Ovary (tissue), 7 donors: ENCODE measurements at regions not wholly inside any gene's neighbourhood (a gene's known extent, or its start where the extent isn't known, plus 50 kb on each side); places are given as distances from the start of the nearest gene placed in this dataset.

Experiments
- DNase-seq, 5 donors: peaks; one replicate each; pipeline ENCODE4 v3.0.0-alpha.2; 2019 to 2020
- H3K27ac ChIP-seq, 2 donors: fragments of 200-600 bp; one replicate each; pipeline versions ENCODE4 v1.5.1 to v1.8.0; 2019 to 2022
- H3K27me3 ChIP-seq: fragments of 200-600 bp; one replicate; pipeline ENCODE4 v1.8.0; 2022
- H3K36me3 ChIP-seq: fragments of 200-600 bp; sonication (generic); one replicate; pipeline ENCODE4 v1.5.1; 2019
- H3K4me1 ChIP-seq: one replicate; pipeline ENCODE4 v1.8.1; 2013; ENCODE audit warnings: mild to moderate bottlenecking, moderate library complexity; ENCODE audit not compliant: insufficient read depth
- H3K4me3 ChIP-seq: fragments of 200-600 bp; sonication (generic); one replicate; pipeline ENCODE4 v1.5.1; 2017
- H3K9me3 ChIP-seq, 2 donors: fragments of 200-600 bp in 1 of 2; sonication (generic) in 1 of 2; one replicate each; pipeline versions ENCODE4 v1.5.1 to v1.8.1; 2013 to 2019; ENCODE audit warnings: mild to moderate bottlenecking in 1 of 2, moderate library complexity in 1 of 2
- EP300 ChIP-seq: sonication (generic); formaldehyde crosslinking; IDR thresholded peaks from one replicate; pipeline ENCODE4 v1.6.1; 2017; ENCODE audit warnings: antibody characterized with exemption
- POLR2A ChIP-seq: fragments of 450-650 bp; IDR thresholded peaks from one replicate; pipeline ENCODE4 v1.6.1; 2017; ENCODE audit warnings: antibody characterized with exemption, mild to moderate bottlenecking, moderate library complexity
- WGBS, 3 donors: extraction: QIAGEN DNeasy Blood & Tissue Kit in 1 of 3; methylation state at CpG; one replicate each; pipeline versions ENCODE4 v1.1.5 to v1.1.7; 2013 to 2017; 5-methylcytosine and 5-hydroxymethylcytosine counted together
- intact Hi-C, 4 donors: fragments of 100-400 bp; cut with DNase I; formaldehyde crosslinking; loops; one replicate each; pipeline versions ENCODE4 v1.11.0 to v1.15.1; 2022 to 2023
- TF ChIP-seq, protein P1 (sequence below), 3 donors: fragments of 450-650 bp in 2 of 3; fragments of 200-600 bp in 1 of 3; IDR thresholded peaks; one replicate each; pipeline versions ENCODE4 v1.5.1 to v1.8.0; 2016 to 2022; ENCODE audit warnings: antibody characterized with exemption in 3 of 3, mild to moderate bottlenecking in 1 of 3
- donor health status: DM: no; HTN: no; CAD: no; lungs with moderate emphysema.
- donor health status: DM: no; HTN: no; CAD: no.
- donor health status: Bipolar disorder and iron deficiency.
- donor health status: DM: no; HTN: no; CAD: no.
- donor health status: DM: yes; HTN: yes; CAD: no.

DNA sequence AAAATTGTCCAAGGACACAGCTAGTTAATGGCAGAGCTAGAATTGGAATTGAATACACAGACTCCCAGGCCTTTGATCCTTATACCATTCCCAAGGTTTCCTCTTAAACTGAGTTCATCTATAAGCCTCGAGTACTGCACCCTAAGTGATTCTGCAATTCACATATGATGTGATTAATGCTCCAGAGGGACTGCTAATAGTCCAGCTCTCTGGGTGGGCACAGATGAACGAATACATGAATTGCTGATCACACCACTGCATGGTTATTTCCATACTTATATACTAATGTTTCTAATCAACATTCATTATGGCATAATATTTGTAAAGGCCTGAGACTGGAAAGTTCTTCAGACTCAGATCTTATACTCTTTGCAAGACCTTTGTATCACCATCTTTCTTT is 101.8 kb downstream of the NUFIP1 start:
- TF ChIP-seq, protein P1, sequence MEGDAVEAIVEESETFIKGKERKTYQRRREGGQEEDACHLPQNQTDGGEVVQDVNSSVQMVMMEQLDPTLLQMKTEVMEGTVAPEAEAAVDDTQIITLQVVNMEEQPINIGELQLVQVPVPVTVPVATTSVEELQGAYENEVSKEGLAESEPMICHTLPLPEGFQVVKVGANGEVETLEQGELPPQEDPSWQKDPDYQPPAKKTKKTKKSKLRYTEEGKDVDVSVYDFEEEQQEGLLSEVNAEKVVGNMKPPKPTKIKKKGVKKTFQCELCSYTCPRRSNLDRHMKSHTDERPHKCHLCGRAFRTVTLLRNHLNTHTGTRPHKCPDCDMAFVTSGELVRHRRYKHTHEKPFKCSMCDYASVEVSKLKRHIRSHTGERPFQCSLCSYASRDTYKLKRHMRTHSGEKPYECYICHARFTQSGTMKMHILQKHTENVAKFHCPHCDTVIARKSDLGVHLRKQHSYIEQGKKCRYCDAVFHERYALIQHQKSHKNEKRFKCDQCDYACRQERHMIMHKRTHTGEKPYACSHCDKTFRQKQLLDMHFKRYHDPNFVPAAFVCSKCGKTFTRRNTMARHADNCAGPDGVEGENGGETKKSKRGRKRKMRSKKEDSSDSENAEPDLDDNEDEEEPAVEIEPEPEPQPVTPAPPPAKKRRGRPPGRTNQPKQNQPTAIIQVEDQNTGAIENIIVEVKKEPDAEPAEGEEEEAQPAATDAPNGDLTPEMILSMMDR (IDR thresholded peaks at IDR 0.05), result no peak
- TF ChIP-seq POLR2A, result no peak
- TF ChIP-seq EP300, result no peak
- Histone ChIP-seq H3K36me3 (no peaks in the 10 kb centered on the region), H3K9me3 (no peaks in the 10 kb centered on the region), H3K4me1 (no peaks in the 10 kb centered on the region), H3K4me3 (no peak overlapping the region), H3K27me3 (no peaks in the 10 kb centered on the region), H3K27ac (no peak overlapping the region)
- intact Hi-C loops, result no loop called here
- 69 to 82% (median 77%) methylated on average over 2 of the region's 2 CpGs for WGBS, 3 donors
- DNase-seq, result no peak

DNA sequence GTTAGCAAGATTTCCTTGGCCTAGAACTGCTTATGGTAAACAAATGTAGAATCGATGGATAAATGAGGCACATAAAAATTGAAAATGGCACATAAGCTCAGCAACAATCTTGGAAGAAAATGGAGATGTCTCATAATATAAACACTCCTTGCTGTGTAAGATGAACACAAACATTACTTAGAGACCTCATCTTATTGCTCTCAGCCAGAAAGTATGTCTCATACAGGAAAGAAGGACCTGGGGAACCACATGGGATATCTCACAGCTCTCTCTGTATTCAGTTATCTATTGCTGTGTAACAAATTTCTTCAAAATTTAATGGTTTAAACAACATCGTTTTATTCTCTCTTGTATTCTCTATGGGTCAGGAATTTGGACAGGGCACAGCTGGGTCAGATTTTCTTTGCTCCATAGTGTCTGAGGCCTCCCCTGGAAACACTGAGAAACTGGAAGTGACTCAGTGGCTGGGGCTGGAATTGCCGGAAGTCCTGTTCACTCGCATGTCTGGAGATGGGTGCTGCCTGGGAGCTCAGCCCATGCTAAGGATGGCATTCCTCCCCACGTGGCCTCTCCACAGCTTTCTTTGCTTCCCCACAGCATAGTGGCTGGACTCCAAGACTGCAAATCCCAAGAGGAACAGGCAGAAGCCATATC is 105.1 kb downstream of the NUFIP1 start:
- no peak for TF ChIP-seq POLR2A
- TF ChIP-seq, protein P1 (IDR thresholded peaks at IDR 0.05), result no peak
- TF ChIP-seq EP300, result no peak
- H3K4me1 ChIP-seq, result no peaks in the 10 kb centered on the region
- no peaks in the 10 kb centered on the region for H3K36me3 ChIP-seq
- DNase-seq, result no peak
- no peaks in the 10 kb centered on the region for H3K9me3 ChIP-seq
- H3K27me3 ChIP-seq, result no peaks in the 10 kb centered on the region
- 64 to 69% (median 65%) methylated on average over 5 of the region's 5 CpGs for WGBS, 3 donors
- H3K27ac ChIP-seq, result no peak overlapping the region
- H3K4me3 ChIP-seq, result no peak overlapping the region
- intact Hi-C loops, result no loop called here

DNA sequence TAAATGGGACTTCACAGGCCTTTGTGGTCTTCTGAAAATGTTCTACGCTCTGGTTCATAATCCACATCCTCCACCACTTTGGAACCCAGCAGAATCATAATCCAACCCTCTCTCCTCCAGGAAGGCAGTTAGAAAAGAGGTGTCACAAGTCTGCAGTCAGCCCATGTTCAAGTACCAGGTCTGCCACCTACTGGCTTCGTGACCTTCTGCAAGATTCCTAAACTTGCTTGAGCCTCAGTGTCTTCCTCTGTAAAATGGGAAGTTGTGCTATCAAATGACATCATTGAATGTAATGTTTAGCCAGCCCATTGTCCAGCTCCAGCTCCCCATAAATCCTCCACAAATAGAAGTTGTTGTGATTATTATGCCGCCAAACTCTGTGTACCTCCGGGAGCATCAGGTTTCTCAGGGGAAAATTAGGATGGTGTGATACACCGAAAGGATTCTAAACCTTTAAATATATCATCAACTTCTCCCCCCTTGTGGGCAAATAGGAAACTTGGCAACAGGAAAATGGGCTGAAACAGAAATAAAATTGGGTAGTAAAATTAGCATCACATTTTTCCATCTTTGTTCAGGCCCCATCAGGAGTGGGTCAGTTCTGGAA is 109.7 kb downstream of the NUFIP1 start:
- intact Hi-C loops, result no loop called here
- TF ChIP-seq POLR2A (no peak), EP300 (no peak)
- TF ChIP-seq, protein P1 (IDR thresholded peaks at IDR 0.05), result no peak
- H3K27ac ChIP-seq, result no peak overlapping the region
- WGBS, 3 donors, result 81 to 87% (median 83%) methylated on average over 5 of the region's 5 CpGs
- H3K4me1 ChIP-seq, result no peaks in the 10 kb centered on the region
- H3K27me3 ChIP-seq, result no peaks in the 10 kb centered on the region
- no peak overlapping the region for H3K4me3 ChIP-seq
- H3K9me3 ChIP-seq, result no peaks in the 10 kb centered on the region
- H3K36me3 ChIP-seq, result no peaks in the 10 kb centered on the region
- DNase-seq, result no peak

DNA sequence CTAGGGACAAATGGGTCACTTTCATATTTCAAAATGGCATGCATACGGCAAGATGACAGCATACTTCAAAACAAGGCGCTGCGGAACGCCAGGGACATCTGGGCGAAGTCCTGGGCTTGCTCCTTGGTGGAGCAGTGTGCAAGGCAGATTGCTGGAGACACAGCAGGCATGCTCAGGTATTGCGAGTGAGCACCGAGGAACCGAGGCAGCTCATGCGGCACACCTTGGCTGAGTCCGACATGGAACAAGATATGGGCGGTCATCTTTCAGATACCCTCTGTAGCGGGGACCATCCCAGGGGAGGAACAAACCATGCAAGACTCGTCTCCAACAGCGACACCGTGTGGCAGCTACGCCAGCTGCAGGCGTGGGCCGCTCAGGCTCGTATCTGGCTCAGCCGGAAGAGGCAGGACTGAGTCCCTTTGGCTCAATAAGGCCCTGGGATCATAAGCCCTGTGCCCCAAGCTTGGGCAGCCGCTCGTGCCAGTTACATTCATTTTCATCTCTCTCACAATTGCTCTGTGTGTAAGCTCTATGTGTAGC is 112.4 kb downstream of the NUFIP1 start:
- Histone ChIP-seq H3K27me3 (no peaks in the 10 kb centered on the region), H3K9me3 (no peaks in the 10 kb centered on the region), H3K27ac (no peak overlapping the region), H3K36me3 (no peaks in the 10 kb centered on the region), H3K4me1 (no peaks in the 10 kb centered on the region), H3K4me3 (no peak overlapping the region)
- TF ChIP-seq EP300 (no peak), POLR2A (no peak)
- TF ChIP-seq, protein P1 (IDR thresholded peaks at IDR 0.05), result no peak
- intact Hi-C loops, result no loop called here
- peak in 1 of 5 donors; percentile 14 for DNase-seq
- 80 to 84% (median 82%) methylated on average over 22 of the region's 22 CpGs for WGBS, 3 donors
